Gastroesophageal sphincter (tissue), 3 donors: ENCODE measurements at regions not wholly inside any gene's neighbourhood (a gene's known extent, or its start where the extent isn't known, plus 50 kb on each side); places are given as distances from the start of the nearest gene placed in this dataset.

Experiments
- CTCF ChIP-seq, 4 experiments: fragments of 200-600 bp in 2 of 4; fragments of 450-650 bp in 2 of 4; sonication (generic) in 1 of 4; IDR thresholded peaks; one replicate each; pipeline ENCODE4 v1.5.1; 2017 to 2019; ENCODE audit warnings: antibody characterized with exemption in 4 of 4, mild to moderate bottlenecking in 2 of 4, moderate library complexity in 2 of 4
- EP300 ChIP-seq: sonication (generic); formaldehyde crosslinking; IDR thresholded peaks from one replicate; pipeline ENCODE4 v1.6.1; 2017; ENCODE audit warnings: antibody characterized with exemption, mild to moderate bottlenecking
- POLR2A ChIP-seq, 2 donors: fragments of 450-650 bp; IDR thresholded peaks; one replicate each; pipeline ENCODE4 v1.6.1; 2017; ENCODE audit warnings: antibody characterized with exemption in 2 of 2, mild to moderate bottlenecking in 2 of 2, moderate library complexity in 1 of 2
- POLR2AphosphoS5 ChIP-seq: sonication (generic); formaldehyde crosslinking; IDR thresholded peaks from one replicate; pipeline ENCODE4 v1.6.1; 2017; ENCODE audit warnings: antibody characterized with exemption

- TF ChIP-seq CTCF (IDR thresholded peaks at IDR 0.05) = no peak
- TF ChIP-seq POLR2AphosphoS5 = no peak
- TF ChIP-seq EP300 = no peak
- no peak for TF ChIP-seq POLR2A (IDR thresholded peaks at IDR 0.05)
These were observed 154.8 kb upstream of the RGS18 start for GRCh38 chr1:192003295-192004077.
